SU-DHL-6 (cell line): ENCODE measurements at regions not wholly inside any gene's neighbourhood (a gene's known extent, or its start where the extent isn't known, plus 50 kb on each side); places are given as distances from the start of the nearest gene placed in this dataset.

Experiments used
- H2AFZ ChIP-seq: fragments of 200-600 bp; sonication (generic); 2 replicates; pipeline ENCODE4 v1.6.1; 2014; ENCODE audit warnings: low read depth, mild to moderate bottlenecking, moderate library complexity, mixed read lengths, antibody characterized with exemption, low read length; ENCODE audit not compliant: severe bottlenecking
- H3F3A ChIP-seq: fragments of 200-600 bp; shearing (Covaris generic); 2 replicates; pipeline ENCODE4 v1.6.0; 2016; ENCODE audit warnings: antibody characterized with exemption, mild to moderate bottlenecking; ENCODE audit not compliant: insufficient read depth
- H3K27ac ChIP-seq: fragments of 200-600 bp; sonication (generic); 2 replicates; pipeline ENCODE4 v1.5.1; 2016; ENCODE audit warnings: low read depth, mild to moderate bottlenecking, low read length, moderate library complexity, mixed read lengths
- H3K27me3 ChIP-seq: fragments of 200-600 bp; sonication (generic), shearing (Covaris generic); 2 replicates; pipeline ENCODE4 v1.6.0; 2014; ENCODE audit warnings: mild to moderate bottlenecking, low read length
- H3K36me3 ChIP-seq: fragments of 200-600 bp; sonication (generic); 2 replicates; pipeline ENCODE4 v1.6.1; 2014; ENCODE audit warnings: mild to moderate bottlenecking, low read length, mixed read lengths
- H3K4me2 ChIP-seq: fragments of 300-600, 200-600 bp; shearing (Covaris generic), sonication (generic); 2 replicates; pipeline ENCODE4 v1.6.0; 2014; ENCODE audit warnings: low read length, low read depth, mild to moderate bottlenecking; ENCODE audit not compliant: poor library complexity, severe bottlenecking
- H3K4me3 ChIP-seq: fragments of 200-600 bp; sonication (generic); 2 replicates; pipeline ENCODE4 v1.5.1; 2014; ENCODE audit warnings: antibody characterized with exemption, low read length, mild to moderate bottlenecking, mixed read lengths; ENCODE audit not compliant: insufficient read depth, poor library complexity, severe bottlenecking
- H3K79me2 ChIP-seq: fragments of 200-600 bp; sonication (generic); 2 replicates; pipeline ENCODE4 v1.6.1; 2014; ENCODE audit warnings: mild to moderate bottlenecking, low read length, moderate library complexity; ENCODE audit not compliant: insufficient read depth
- H3K9ac ChIP-seq: fragments of 200-600 bp; sonication (generic); 2 replicates; pipeline ENCODE4 v1.7.0; 2014; ENCODE audit warnings: mild to moderate bottlenecking, low read length
- H3K9me2 ChIP-seq: fragments of 200-600 bp; sonication (generic); replicated peaks from 2 replicates; pipeline ENCODE4 v1.6.1; 2014; ENCODE audit warnings: low read length; ENCODE audit not compliant: insufficient read depth
- H3K9me3 ChIP-seq: fragments of 200-600 bp; sonication (generic); 2 replicates; pipeline ENCODE4 v1.6.1; 2014; ENCODE audit warnings: low read length, mixed read lengths; ENCODE audit not compliant: insufficient read depth
- H4K20me1 ChIP-seq: fragments of 200-600 bp; sonication (generic); 2 replicates; pipeline ENCODE4 v1.6.1; 2014; ENCODE audit warnings: low read depth, mild to moderate bottlenecking, antibody characterized with exemption, low read length, moderate library complexity, mixed read lengths
- EZH2phosphoT487 ChIP-seq: fragments of 200-600 bp; sonication (generic), shearing (Covaris generic); conservative IDR thresholded peaks from 2 replicates; pipeline ENCODE4 v1.6.1; 2018; ENCODE audit warnings: mild to moderate bottlenecking, antibody characterized with exemption, low read length, moderate library complexity, mixed read lengths
- TF ChIP-seq, protein P1 (sequence below): fragments of 200-600 bp; sonication (generic); IDR thresholded peaks from one replicate; pipeline ENCODE4 v1.5.1; 2017; ENCODE audit warnings: antibody characterized with exemption, mild to moderate bottlenecking, low read length, moderate library complexity; ENCODE audit not compliant: insufficient read depth, poor library complexity, severe bottlenecking

DNA sequence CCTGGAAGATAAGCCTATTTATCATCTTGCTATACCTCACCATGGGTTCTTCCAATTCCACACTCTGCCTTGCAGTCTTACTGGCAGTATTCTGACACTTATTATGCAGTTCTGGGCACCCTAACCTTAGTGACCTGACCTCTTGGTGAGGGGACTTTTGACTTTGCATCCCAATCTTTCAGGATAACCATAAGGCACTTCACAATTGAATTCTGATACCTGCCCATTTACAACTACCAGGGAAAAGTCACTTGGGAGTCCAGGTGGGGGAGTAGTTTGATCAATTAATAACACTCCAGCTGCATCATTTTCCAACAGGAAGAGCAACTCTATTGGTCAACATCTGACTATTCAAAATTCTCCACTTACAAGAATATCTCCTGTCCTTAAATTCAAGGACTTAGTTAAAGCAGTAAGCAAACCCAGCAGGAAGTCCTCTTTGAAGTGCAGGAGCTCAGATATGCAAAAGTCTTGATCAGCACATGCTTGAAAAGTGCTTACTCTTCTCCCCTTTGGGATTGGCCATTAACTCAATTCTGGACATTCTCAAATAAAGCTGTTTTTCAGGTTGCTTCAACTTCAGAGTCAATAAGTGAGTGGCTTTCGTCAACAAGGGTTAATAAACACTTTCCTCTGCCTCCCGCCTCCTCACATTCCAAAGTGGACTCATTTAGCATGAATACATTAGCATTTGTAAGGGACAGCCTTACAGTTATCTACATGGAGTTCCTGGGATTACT lies 177.4 kb upstream of the NRIP1 start:
- H3K36me3 ChIP-seq: no peaks in the 10 kb centered on the region
- no peaks in the 10 kb centered on the region for H4K20me1 ChIP-seq
- no peak overlapping the region for H3K9ac ChIP-seq
- no peak overlapping the region for H2AFZ ChIP-seq
- no peaks in the 10 kb centered on the region for H3K9me3 ChIP-seq
- H3K27ac ChIP-seq: no peak overlapping the region
- H3F3A ChIP-seq: no peaks in the 10 kb centered on the region
- no peaks in the 10 kb centered on the region for H3K27me3 ChIP-seq
- TF ChIP-seq EZH2phosphoT487: no peak
- TF ChIP-seq, protein P1, sequence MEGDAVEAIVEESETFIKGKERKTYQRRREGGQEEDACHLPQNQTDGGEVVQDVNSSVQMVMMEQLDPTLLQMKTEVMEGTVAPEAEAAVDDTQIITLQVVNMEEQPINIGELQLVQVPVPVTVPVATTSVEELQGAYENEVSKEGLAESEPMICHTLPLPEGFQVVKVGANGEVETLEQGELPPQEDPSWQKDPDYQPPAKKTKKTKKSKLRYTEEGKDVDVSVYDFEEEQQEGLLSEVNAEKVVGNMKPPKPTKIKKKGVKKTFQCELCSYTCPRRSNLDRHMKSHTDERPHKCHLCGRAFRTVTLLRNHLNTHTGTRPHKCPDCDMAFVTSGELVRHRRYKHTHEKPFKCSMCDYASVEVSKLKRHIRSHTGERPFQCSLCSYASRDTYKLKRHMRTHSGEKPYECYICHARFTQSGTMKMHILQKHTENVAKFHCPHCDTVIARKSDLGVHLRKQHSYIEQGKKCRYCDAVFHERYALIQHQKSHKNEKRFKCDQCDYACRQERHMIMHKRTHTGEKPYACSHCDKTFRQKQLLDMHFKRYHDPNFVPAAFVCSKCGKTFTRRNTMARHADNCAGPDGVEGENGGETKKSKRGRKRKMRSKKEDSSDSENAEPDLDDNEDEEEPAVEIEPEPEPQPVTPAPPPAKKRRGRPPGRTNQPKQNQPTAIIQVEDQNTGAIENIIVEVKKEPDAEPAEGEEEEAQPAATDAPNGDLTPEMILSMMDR: no peak
- H3K4me3 ChIP-seq: no peak overlapping the region
- H3K79me2 ChIP-seq: no peaks in the 10 kb centered on the region
- no peaks in the 10 kb centered on the region for H3K9me2 ChIP-seq
- H3K4me2 ChIP-seq: no peak overlapping the region

DNA sequence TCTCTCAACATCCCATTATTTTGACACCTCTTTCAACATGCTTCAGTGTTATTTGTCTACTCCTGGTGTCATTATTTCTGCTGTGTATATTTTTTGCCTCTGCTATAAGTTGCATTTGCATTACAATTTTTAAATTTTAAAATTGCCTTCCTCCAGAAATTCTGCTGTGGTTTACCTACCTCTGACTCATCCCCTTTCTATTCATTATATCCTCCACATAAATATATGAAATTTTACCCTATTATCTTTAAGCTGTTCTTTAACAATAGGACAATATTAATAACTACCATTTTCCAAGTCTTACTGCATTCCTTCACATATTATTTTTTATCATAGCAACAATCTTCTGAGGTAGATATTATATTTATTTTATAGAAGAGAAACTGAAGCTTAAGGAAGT lies 178.1 kb upstream of the NRIP1 start:
- no peak overlapping the region for H3K4me3 ChIP-seq
- H3K9me3 ChIP-seq: no peaks in the 10 kb centered on the region
- no peaks in the 10 kb centered on the region for H3K27me3 ChIP-seq
- no peaks in the 10 kb centered on the region for H4K20me1 ChIP-seq
- no peak overlapping the region for H2AFZ ChIP-seq
- no peak for TF ChIP-seq EZH2phosphoT487
- TF ChIP-seq, protein P1: no peak
- no peaks in the 10 kb centered on the region for H3F3A ChIP-seq
- H3K4me2 ChIP-seq: no peak overlapping the region
- no peak overlapping the region for H3K9ac ChIP-seq
- H3K79me2 ChIP-seq: no peaks in the 10 kb centered on the region
- no peaks in the 10 kb centered on the region for H3K36me3 ChIP-seq
- H3K27ac ChIP-seq: no peak overlapping the region
- no peaks in the 10 kb centered on the region for H3K9me2 ChIP-seq

DNA sequence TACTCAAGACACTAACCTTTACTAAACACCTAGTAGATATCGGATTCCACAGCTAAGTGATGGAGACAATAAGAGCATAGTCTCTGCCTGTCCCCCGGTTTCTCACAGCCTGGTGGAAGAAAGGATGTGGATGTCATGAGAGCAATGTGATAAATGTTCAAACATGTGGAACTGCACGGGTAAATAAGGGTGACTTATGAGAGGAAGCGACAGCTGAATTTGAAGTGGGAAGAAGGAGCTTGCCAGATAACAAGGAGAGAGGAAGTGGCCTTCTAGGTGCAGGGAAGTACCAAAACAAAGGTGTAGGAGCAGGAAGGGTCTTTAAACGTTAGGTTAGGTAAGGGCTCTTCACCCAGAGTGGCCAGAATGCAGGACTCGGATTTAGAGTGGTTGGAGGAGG lies 178.6 kb upstream of the NRIP1 start:
- Histone ChIP-seq H3K9me2 (no peaks in the 10 kb centered on the region), H3K9ac (no peak overlapping the region)

More for the DNA sequence above, 178.6 kb upstream of the NRIP1 start:
- H3K27ac ChIP-seq: no peak overlapping the region
- no peaks in the 10 kb centered on the region for H3K36me3 ChIP-seq
- no peaks in the 10 kb centered on the region for H3K27me3 ChIP-seq
- TF ChIP-seq EZH2phosphoT487: no peak
- TF ChIP-seq, protein P1: no peak
- H3K4me3 ChIP-seq: no peak overlapping the region
- no peaks in the 10 kb centered on the region for H3K79me2 ChIP-seq
- H4K20me1 ChIP-seq: no peaks in the 10 kb centered on the region
- H3K4me2 ChIP-seq: no peak overlapping the region
- no peaks in the 10 kb centered on the region for H3F3A ChIP-seq
- no peak overlapping the region for H2AFZ ChIP-seq
- H3K9me3 ChIP-seq: no peaks in the 10 kb centered on the region
